ENCODE measurements at regions not wholly inside any gene's neighbourhood (a gene's known extent, or its start where the extent isn't known, plus 50 kb on each side); places are given as distances from the start of the nearest gene placed in this dataset.

GRCh38 chr1:88466011-88466410 lies 218.1 kb upstream of the PKN2 start:
- TF ChIP-seq POLR2A (IDR thresholded peaks at IDR 0.05; ENCODE audit: low read length) (no peak), GATA1 (IDR thresholded peaks at IDR 0.05; ENCODE audit: low read depth, low read length) (no peak)

Measured in erythroblast (primary cell).